ENCODE measurements at regions not wholly inside any gene's neighbourhood (a gene's known extent, or its start where the extent isn't known, plus 50 kb on each side); places are given as distances from the start of the nearest gene placed in this dataset.

GRCh38 chr7:32415936-32416335 lies 74.2 kb downstream of the LSM5 start:
- ChIA-PET CTCF (no interaction called here), POLR2A (no interaction called here)
- Mint-ChIP-seq H3K4me3 (no peak overlapping the region), H3K36me3 (ENCODE audit: low read depth) (no peaks in the 10 kb centered on the region), H3K27ac (no peak overlapping the region), H3K27me3 (peaks cover 22% of the 10 kb centered on the region), H3K4me1 (ENCODE audit: low read depth) (no peaks in the 10 kb centered on the region), H3K9me3 (no peaks in the 10 kb centered on the region)
- Histone ChIP-seq H3K27me3 (ENCODE audit: control insufficient read depth in 1 of 2, insufficient read depth in 2 of 2, low read length in 2 of 2) (peaks cover 0 to 11% of the 10 kb centered on the region in 2 experiments), H3K27ac (ENCODE audit: low read depth in 1 of 2, low read length in 2 of 2) (no peak overlapping the region), H3K4me3 (ENCODE audit: low read length) (no peak overlapping the region), H3K4me1 (ENCODE audit: insufficient read depth, low read length) (no peaks in the 10 kb centered on the region), H3K9me3 (ENCODE audit: control insufficient read depth in 1 of 2, insufficient read depth in 1 of 2, low read length in 2 of 2) (peaks cover 0 to 3% of the 10 kb centered on the region in 2 experiments), H3K36me3 (ENCODE audit: insufficient read depth, low read length) (no peaks in the 10 kb centered on the region)
- no peak for TF ChIP-seq CTCF (IDR thresholded peaks at IDR 0.05)
- DNase-seq (no peak), ATAC-seq (ENCODE audit: poor library complexity) (no peak)
- intact Hi-C loops (cut with DNase I, micrococcal nuclease), result no loop called here

GRCh38 chr7:32415519-32415918 lies 74.7 kb downstream of the LSM5 start:
- Mint-ChIP-seq H3K4me3 (no peak overlapping the region), H3K27me3 (peaks cover 19% of the 10 kb centered on the region), H3K27ac (no peak overlapping the region), H3K36me3 (ENCODE audit: low read depth) (no peaks in the 10 kb centered on the region), H3K9me3 (no peaks in the 10 kb centered on the region), H3K4me1 (ENCODE audit: low read depth) (no peaks in the 10 kb centered on the region)
- Histone ChIP-seq H3K27ac (ENCODE audit: low read depth in 1 of 2, low read length in 2 of 2) (no peak overlapping the region), H3K36me3 (ENCODE audit: insufficient read depth, low read length) (no peaks in the 10 kb centered on the region), H3K27me3 (ENCODE audit: control insufficient read depth in 1 of 2, insufficient read depth in 2 of 2, low read length in 2 of 2) (peaks cover 0 to 11% of the 10 kb centered on the region in 2 experiments), H3K9me3 (ENCODE audit: control insufficient read depth in 1 of 2, insufficient read depth in 1 of 2, low read length in 2 of 2) (peaks cover 0 to 3% of the 10 kb centered on the region in 2 experiments), H3K4me1 (ENCODE audit: insufficient read depth, low read length) (no peaks in the 10 kb centered on the region), H3K4me3 (ENCODE audit: low read length) (no peak overlapping the region)
- ChIA-PET CTCF (no interaction called here), POLR2A (no interaction called here)
- no peak for ATAC-seq (ENCODE audit: poor library complexity)
- no peak for DNase-seq
- no peak for TF ChIP-seq CTCF (IDR thresholded peaks at IDR 0.05)
- intact Hi-C loops (cut with DNase I, micrococcal nuclease), result no loop called here

- Histone ChIP-seq H3K9me3 (ENCODE audit: control insufficient read depth in 1 of 2, insufficient read depth in 1 of 2, low read length in 2 of 2) (no peaks in the 10 kb centered on the region), H3K27me3 (ENCODE audit: control insufficient read depth in 1 of 2, insufficient read depth in 2 of 2, low read length in 2 of 2) (peaks cover 0 to 13% of the 10 kb centered on the region in 2 experiments), H3K36me3 (ENCODE audit: insufficient read depth, low read length) (no peaks in the 10 kb centered on the region), H3K27ac (ENCODE audit: low read depth in 1 of 2, low read length in 2 of 2) (no peak overlapping the region), H3K4me3 (ENCODE audit: low read length) (no peak overlapping the region), H3K4me1 (ENCODE audit: insufficient read depth, low read length) (no peaks in the 10 kb centered on the region)
- Mint-ChIP-seq H3K4me3 (no peak overlapping the region), H3K9me3 (no peaks in the 10 kb centered on the region), H3K36me3 (ENCODE audit: low read depth) (no peaks in the 10 kb centered on the region), H3K27me3 (peaks cover 21% of the 10 kb centered on the region), H3K27ac (no peak overlapping the region), H3K4me1 (ENCODE audit: low read depth) (no peaks in the 10 kb centered on the region)
- intact Hi-C loops (cut with DNase I, micrococcal nuclease), result no loop called here
- no peak for ATAC-seq (ENCODE audit: poor library complexity)
- ChIA-PET POLR2A (no interaction called here), CTCF (no interaction called here)
- no peak for DNase-seq
- TF ChIP-seq CTCF (IDR thresholded peaks at IDR 0.05), result no peak
These were observed 77.7 kb downstream of the LSM5 start for GRCh38 chr7:32412471-32412870.
